Neural cell (in vitro differentiated cells): ENCODE measurements at regions not wholly inside any gene's neighbourhood (a gene's known extent, or its start where the extent isn't known, plus 50 kb on each side); places are given as distances from the start of the nearest gene placed in this dataset.
A peak's percentile ranks its signal among the peaks of the same experiment; 100 is the strongest.

Source experiments
- H2AFZ ChIP-seq: fragments of 200-600, 300-800 bp; sonication (generic), shearing (Covaris generic); 2 replicates; pipeline ENCODE4 v1.6.0; 2014; ENCODE audit warnings: low read depth, mild to moderate bottlenecking, antibody characterized with exemption, low read length, moderate library complexity
- H3F3A ChIP-seq: fragments of 200-600 bp; shearing (Covaris generic); 2 replicates; pipeline ENCODE4 v1.6.1; 2016; ENCODE audit warnings: mild to moderate bottlenecking, moderate library complexity, mixed read lengths, antibody characterized with exemption, low read length; ENCODE audit not compliant: insufficient read depth, poor library complexity, severe bottlenecking
- H3K27ac ChIP-seq: fragments of 200-600, 300-800 bp; sonication (generic), shearing (Covaris generic); 2 replicates; pipeline ENCODE4 v1.5.1; 2014; ENCODE audit warnings: mild to moderate bottlenecking, low read length, moderate library complexity
- H3K27me3 ChIP-seq: fragments of 300-800, 200-600 bp; sonication (generic), shearing (Covaris generic); 2 replicates; pipeline ENCODE4 v1.6.0; 2014; ENCODE audit warnings: mild to moderate bottlenecking, low read depth, low read length, moderate library complexity; ENCODE audit not compliant: insufficient read depth
- H3K36me3 ChIP-seq: fragments of 300-800, 200-600 bp; sonication (generic), shearing (Covaris generic); 2 replicates; pipeline ENCODE4 v1.5.1; 2014; ENCODE audit warnings: mild to moderate bottlenecking, antibody characterized with exemption, low read length, moderate library complexity; ENCODE audit not compliant: insufficient read depth
- H3K4me2 ChIP-seq: fragments of 300-800, 200-600 bp; sonication (generic), shearing (Covaris generic); 2 replicates; pipeline ENCODE4 v1.6.0; 2014; ENCODE audit warnings: mild to moderate bottlenecking, low read length
- H3K4me3 ChIP-seq: fragments of 300-800, 200-600 bp; sonication (generic), shearing (Covaris generic); 2 replicates; pipeline ENCODE4 v1.5.1; 2014; ENCODE audit warnings: mild to moderate bottlenecking, low read length, moderate library complexity
- H3K79me2 ChIP-seq: fragments of 200-600 bp; shearing (Covaris generic); replicated peaks from 2 replicates; pipeline ENCODE4 v1.6.0; 2014; ENCODE audit warnings: mild to moderate bottlenecking, low read length, moderate library complexity; ENCODE audit not compliant: insufficient read depth
- H3K9ac ChIP-seq: fragments of 300-800, 200-600 bp; sonication (generic), shearing (Covaris generic); 2 replicates; pipeline ENCODE4 v1.6.1; 2016; ENCODE audit warnings: mild to moderate bottlenecking, low read length, mixed read lengths
- H3K9me2 ChIP-seq: fragments of 200-600 bp; shearing (Covaris generic); 2 replicates; pipeline ENCODE4 v1.6.1; 2016; ENCODE audit warnings: mild to moderate bottlenecking, low read length, mixed read lengths; ENCODE audit not compliant: insufficient read depth
- H3K9me3 ChIP-seq: fragments of 200-600, 300-800 bp; sonication (generic), shearing (Covaris generic); 2 replicates; pipeline ENCODE4 v1.6.1; 2016; ENCODE audit warnings: mild to moderate bottlenecking, mixed run types, low read length, moderate library complexity, mixed read lengths
- H4K20me1 ChIP-seq: fragments of 200-600 bp; shearing (Covaris generic); 2 replicates; pipeline ENCODE4 v1.6.1; 2016; ENCODE audit warnings: mild to moderate bottlenecking, mixed run types; ENCODE audit not compliant: insufficient read depth
- CTCF ChIP-seq: fragments of 450-650 bp; IDR thresholded peaks from 2 replicates; pipeline ENCODE4 v1.5.1; 2014; ENCODE audit warnings: antibody characterized with exemption, mild to moderate bottlenecking, moderate library complexity; ENCODE audit not compliant: poor library complexity, severe bottlenecking
- EP300 ChIP-seq: fragments of 450-650 bp; conservative IDR thresholded peaks from 2 replicates; pipeline ENCODE4 v1.6.1; 2014; ENCODE audit warnings: antibody characterized with exemption, mild to moderate bottlenecking, moderate library complexity; ENCODE audit not compliant: poor library complexity, severe bottlenecking
- EZH2 ChIP-seq: fragments of 200-600, 300-800 bp; shearing (Covaris generic), sonication (generic); IDR thresholded peaks from 2 replicates; pipeline ENCODE4 v1.6.1; 2014; ENCODE audit warnings: antibody characterized with exemption, low read length, borderline replicate concordance, mild to moderate bottlenecking; ENCODE audit not compliant: insufficient read depth, poor library complexity, severe bottlenecking
- MXI1 ChIP-seq: fragments of 450-650 bp; conservative IDR thresholded peaks from 2 replicates; pipeline ENCODE4 v1.6.1; 2014; ENCODE audit warnings: antibody characterized with exemption, mild to moderate bottlenecking; ENCODE audit not compliant: poor library complexity, severe bottlenecking
- POLR2AphosphoS5 ChIP-seq: IDR thresholded peaks from 2 replicates; pipeline ENCODE4 v1.6.1; 2012
- RAD21 ChIP-seq: fragments of 450-650 bp; conservative IDR thresholded peaks from 2 replicates; pipeline ENCODE4 v1.6.1; 2014; ENCODE audit warnings: antibody characterized with exemption, mild to moderate bottlenecking, moderate library complexity
- SMC3 ChIP-seq: fragments of 450-650 bp; conservative IDR thresholded peaks from 2 replicates; pipeline ENCODE4 v1.6.1; 2014; ENCODE audit warnings: antibody characterized with exemption, mild to moderate bottlenecking, moderate library complexity; ENCODE audit not compliant: poor library complexity
- TAF1 ChIP-seq: IDR thresholded peaks from 2 replicates; pipeline ENCODE4 v1.6.1; 2012; ENCODE audit warnings: low read depth
- TF ChIP-seq, protein P1 (sequence below): IDR thresholded peaks from 2 replicates; pipeline ENCODE4 v1.6.1; 2012; ENCODE audit warnings: borderline replicate concordance

GRCh38 chr22:27032091-27032761 lies 374.8 kb downstream of the MIAT start:
- no peaks in the 10 kb centered on the region for H3K9me2 ChIP-seq
- no peaks in the 10 kb centered on the region for H3K9me3 ChIP-seq
- H3K36me3 ChIP-seq: no peaks in the 10 kb centered on the region
- no peaks in the 10 kb centered on the region for H3F3A ChIP-seq
- H3K27me3 ChIP-seq: no peaks in the 10 kb centered on the region
- no peaks in the 10 kb centered on the region for H3K79me2 ChIP-seq
- H2AFZ ChIP-seq: no peak overlapping the region
- no peak overlapping the region for H3K9ac ChIP-seq
- H3K4me2 ChIP-seq: no peak overlapping the region
- H3K4me3 ChIP-seq: no peak overlapping the region
- TF ChIP-seq, protein P1, sequence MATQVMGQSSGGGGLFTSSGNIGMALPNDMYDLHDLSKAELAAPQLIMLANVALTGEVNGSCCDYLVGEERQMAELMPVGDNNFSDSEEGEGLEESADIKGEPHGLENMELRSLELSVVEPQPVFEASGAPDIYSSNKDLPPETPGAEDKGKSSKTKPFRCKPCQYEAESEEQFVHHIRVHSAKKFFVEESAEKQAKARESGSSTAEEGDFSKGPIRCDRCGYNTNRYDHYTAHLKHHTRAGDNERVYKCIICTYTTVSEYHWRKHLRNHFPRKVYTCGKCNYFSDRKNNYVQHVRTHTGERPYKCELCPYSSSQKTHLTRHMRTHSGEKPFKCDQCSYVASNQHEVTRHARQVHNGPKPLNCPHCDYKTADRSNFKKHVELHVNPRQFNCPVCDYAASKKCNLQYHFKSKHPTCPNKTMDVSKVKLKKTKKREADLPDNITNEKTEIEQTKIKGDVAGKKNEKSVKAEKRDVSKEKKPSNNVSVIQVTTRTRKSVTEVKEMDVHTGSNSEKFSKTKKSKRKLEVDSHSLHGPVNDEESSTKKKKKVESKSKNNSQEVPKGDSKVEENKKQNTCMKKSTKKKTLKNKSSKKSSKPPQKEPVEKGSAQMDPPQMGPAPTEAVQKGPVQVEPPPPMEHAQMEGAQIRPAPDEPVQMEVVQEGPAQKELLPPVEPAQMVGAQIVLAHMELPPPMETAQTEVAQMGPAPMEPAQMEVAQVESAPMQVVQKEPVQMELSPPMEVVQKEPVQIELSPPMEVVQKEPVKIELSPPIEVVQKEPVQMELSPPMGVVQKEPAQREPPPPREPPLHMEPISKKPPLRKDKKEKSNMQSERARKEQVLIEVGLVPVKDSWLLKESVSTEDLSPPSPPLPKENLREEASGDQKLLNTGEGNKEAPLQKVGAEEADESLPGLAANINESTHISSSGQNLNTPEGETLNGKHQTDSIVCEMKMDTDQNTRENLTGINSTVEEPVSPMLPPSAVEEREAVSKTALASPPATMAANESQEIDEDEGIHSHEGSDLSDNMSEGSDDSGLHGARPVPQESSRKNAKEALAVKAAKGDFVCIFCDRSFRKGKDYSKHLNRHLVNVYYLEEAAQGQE: no peak
- TF ChIP-seq RAD21: no peak
- no peak for TF ChIP-seq EP300
- TF ChIP-seq EZH2: no peak
- no peak for TF ChIP-seq MXI1
- no peak for TF ChIP-seq SMC3
- no peak for TF ChIP-seq CTCF
- no peak for TF ChIP-seq TAF1
- TF ChIP-seq POLR2AphosphoS5: no peak
- no peaks in the 10 kb centered on the region for H4K20me1 ChIP-seq
- H3K27ac ChIP-seq: no peak overlapping the region

DNA sequence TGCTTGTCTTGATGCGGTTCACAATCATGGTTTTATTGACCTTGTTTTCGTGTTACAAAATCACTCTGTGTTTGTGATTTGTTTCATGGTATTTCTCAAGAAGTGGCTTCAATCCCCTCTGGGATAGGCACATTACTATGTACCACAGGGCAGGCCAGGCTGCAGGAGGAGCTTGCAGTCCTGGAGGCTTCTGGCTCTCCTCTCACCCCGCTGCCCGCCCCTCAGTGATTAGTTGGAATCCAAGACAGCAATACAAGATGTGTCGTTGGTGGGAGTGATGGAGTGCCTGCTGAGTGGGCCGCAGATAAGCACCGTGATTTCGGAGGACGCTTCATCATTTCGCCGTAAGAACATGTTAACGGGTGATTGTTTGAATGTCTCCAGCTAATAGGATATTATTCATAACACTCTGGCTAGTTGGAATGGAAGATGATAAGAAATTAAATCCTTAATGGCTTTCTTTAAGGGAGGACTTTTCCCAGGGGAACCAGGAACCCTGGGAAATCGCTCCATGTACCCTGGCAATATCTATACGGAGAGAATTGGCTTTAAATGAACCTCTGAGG lies 384.4 kb downstream of the MIAT start:
- Histone ChIP-seq H3K4me3 (no peak overlapping the region), H3K36me3 (no peaks in the 10 kb centered on the region), H3K9ac (peak overlapping the region; percentile 53), H3F3A (no peaks in the 10 kb centered on the region), H4K20me1 (no peaks in the 10 kb centered on the region), H3K27ac (peak overlapping the region; percentile 88), H3K9me2 (no peaks in the 10 kb centered on the region), H3K79me2 (no peaks in the 10 kb centered on the region), H3K27me3 (no peaks in the 10 kb centered on the region), H3K4me2 (no peak overlapping the region), H2AFZ (no peak overlapping the region), H3K9me3 (no peaks in the 10 kb centered on the region)
- TF ChIP-seq CTCF: no peak
- no peak for TF ChIP-seq RAD21
- TF ChIP-seq EP300: no peak
- TF ChIP-seq, protein P1: no peak
- TF ChIP-seq SMC3: no peak
- TF ChIP-seq MXI1: no peak
- TF ChIP-seq TAF1: no peak
- TF ChIP-seq EZH2: no peak
- TF ChIP-seq POLR2AphosphoS5: no peak
